ENCODE measurements at regions not wholly inside any gene's neighbourhood (a gene's known extent, or its start where the extent isn't known, plus 50 kb on each side); places are given as distances from the start of the nearest gene placed in this dataset.

DNA sequence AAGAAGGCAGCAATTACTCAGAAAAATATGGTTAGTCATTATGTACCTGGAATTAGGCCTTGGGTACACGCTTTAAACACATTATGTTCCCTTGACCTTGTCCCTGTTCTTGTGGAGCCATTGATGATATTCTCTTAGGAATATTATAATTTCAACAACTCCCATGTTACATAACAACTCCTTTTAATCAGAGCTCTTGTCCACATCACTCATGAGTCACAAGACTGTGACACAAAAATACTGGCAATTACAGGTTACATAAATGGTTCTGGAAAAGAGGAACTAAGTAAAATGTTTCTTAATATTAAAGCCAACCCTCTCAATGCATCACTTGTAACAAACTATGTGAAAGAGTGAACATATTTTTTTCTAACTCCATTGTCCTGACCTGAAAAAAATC, 143.8 kb upstream of the PCLO start:
- no peaks in the 10 kb centered on the region for H3K27me3 ChIP-seq
- no peak for TF ChIP-seq CTCF (IDR thresholded peaks at IDR 0.05)
- no peak overlapping the region for H3K27ac ChIP-seq
- intact Hi-C loops (cut with DNase I; ENCODE audit: low total_unique reads) = no loop called here
- H3K4me1 ChIP-seq = peaks cover 0 to 4% (median 0%) of the 10 kb centered on the region in 4 donors
- DNase-seq = no peak
- H3K4me3 ChIP-seq = no peak overlapping the region
- H3K36me3 ChIP-seq = no peaks in the 10 kb centered on the region
- H3K9me3 ChIP-seq = no peaks in the 10 kb centered on the region

DNA sequence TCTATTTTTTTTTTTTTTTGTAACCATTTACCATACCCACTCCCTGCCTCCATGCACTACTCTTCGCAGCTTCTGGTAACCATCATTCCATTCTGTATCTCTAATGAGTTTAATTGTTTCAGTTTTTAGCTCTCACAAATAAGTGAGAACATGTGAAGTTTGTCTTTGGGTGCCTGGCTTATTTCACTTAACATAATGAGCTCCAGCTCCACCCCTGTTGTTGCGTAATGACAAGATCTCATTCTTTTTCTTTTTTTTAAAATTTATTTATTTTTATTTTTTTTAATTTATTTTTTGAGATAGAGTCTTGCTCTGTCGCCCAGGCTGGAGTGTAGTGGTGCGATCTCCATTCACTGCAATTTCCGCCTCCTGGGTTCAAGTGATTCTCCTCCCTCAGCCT, 142.3 kb upstream of the PCLO start:
- no peak for TF ChIP-seq CTCF (IDR thresholded peaks at IDR 0.05)
- Histone ChIP-seq H3K27ac (no peak overlapping the region), H3K36me3 (no peaks in the 10 kb centered on the region), H3K4me1 (peaks cover 0 to 7% (median 0%) of the 10 kb centered on the region in 4 donors), H3K27me3 (no peaks in the 10 kb centered on the region), H3K4me3 (no peak overlapping the region), H3K9me3 (no peaks in the 10 kb centered on the region)
- no peak for DNase-seq
- intact Hi-C loops (cut with DNase I; ENCODE audit: low total_unique reads) = no loop called here

- Histone ChIP-seq H3K4me3 (no peak overlapping the region), H3K36me3 (no peaks in the 10 kb centered on the region), H3K4me1 (peaks cover 0 to 7% (median 0%) of the 10 kb centered on the region in 4 donors), H3K27ac (no peak overlapping the region), H3K9me3 (no peaks in the 10 kb centered on the region), H3K27me3 (no peaks in the 10 kb centered on the region)
- DNase-seq = no peak
- intact Hi-C loops (cut with DNase I; ENCODE audit: low total_unique reads) = no loop called here
- no peak for TF ChIP-seq CTCF (IDR thresholded peaks at IDR 0.05)
Measured at GRCh38 chr7:83301416-83301815, 138.7 kb upstream of the PCLO start.

DNA sequence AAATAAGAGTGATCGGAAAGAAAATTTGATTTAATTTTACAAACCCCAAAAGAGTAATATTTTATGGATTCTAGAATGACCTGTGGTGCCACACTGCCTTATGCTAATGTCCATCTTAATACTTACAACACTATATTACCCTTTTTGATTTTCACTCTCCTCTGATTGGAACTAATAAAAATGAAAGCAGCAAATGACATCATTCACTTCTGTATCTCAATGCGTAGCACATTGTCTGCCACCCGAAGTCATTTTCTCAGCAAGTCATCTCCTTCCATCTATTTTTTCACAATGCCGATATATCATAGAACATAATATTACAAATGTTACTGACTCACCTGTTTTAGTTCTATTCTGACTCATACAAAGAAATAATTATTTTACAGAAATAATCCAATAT, 127.5 kb upstream of the PCLO start:
- intact Hi-C loops (cut with DNase I; ENCODE audit: low total_unique reads) = no loop called here
- no peak overlapping the region for H3K4me3 ChIP-seq
- no peaks in the 10 kb centered on the region for H3K36me3 ChIP-seq
- H3K27ac ChIP-seq = no peak overlapping the region
- H3K9me3 ChIP-seq = no peaks in the 10 kb centered on the region
- no peak for DNase-seq
- no peaks in the 10 kb centered on the region for H3K27me3 ChIP-seq
- no peaks in the 10 kb centered on the region for H3K4me1 ChIP-seq
- TF ChIP-seq CTCF (IDR thresholded peaks at IDR 0.05) = no peak

GRCh38 chr7:83289419-83289993, 126.8 kb upstream of the PCLO start:
- H3K4me1 ChIP-seq = no peaks in the 10 kb centered on the region
- no peaks in the 10 kb centered on the region for H3K9me3 ChIP-seq
- no peak overlapping the region for H3K4me3 ChIP-seq
- no peak overlapping the region for H3K27ac ChIP-seq
- H3K27me3 ChIP-seq = no peaks in the 10 kb centered on the region
- no peak for DNase-seq
- no peak for TF ChIP-seq CTCF (IDR thresholded peaks at IDR 0.05)
- H3K36me3 ChIP-seq = no peaks in the 10 kb centered on the region
- intact Hi-C loops (cut with DNase I; ENCODE audit: low total_unique reads) = no loop called here

DNA sequence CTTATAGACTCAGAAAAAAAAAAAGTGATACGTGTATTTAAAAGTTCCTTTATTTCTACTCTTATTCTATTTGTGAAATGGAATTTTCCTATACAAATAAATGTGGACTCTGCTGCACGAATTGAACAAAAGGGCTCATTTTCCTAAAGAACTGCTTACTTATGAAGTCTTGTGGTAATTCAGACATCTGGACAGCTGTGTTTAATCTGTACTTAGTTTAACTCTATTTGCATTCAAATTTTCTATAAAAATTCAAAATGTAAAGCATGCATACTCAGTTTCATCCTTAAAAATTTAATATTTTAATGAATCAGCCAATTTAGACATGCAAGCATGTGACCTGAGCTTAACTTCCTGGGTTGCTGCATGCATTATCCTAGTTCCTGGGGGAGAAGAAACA, 118.0 kb upstream of the PCLO start:
- H3K9me3 ChIP-seq = no peaks in the 10 kb centered on the region
- intact Hi-C loops (cut with DNase I; ENCODE audit: low total_unique reads) = no loop called here

More for the DNA sequence above, 118.0 kb upstream of the PCLO start:
- no peaks in the 10 kb centered on the region for H3K4me1 ChIP-seq
- no peak overlapping the region for H3K4me3 ChIP-seq
- no peak for DNase-seq
- TF ChIP-seq CTCF (IDR thresholded peaks at IDR 0.05) = no peak
- H3K36me3 ChIP-seq = no peaks in the 10 kb centered on the region
- H3K27me3 ChIP-seq = no peaks in the 10 kb centered on the region
- H3K27ac ChIP-seq = no peak overlapping the region
